ENCODE measurements at regions not wholly inside any gene's neighbourhood (a gene's known extent, or its start where the extent isn't known, plus 50 kb on each side); places are given as distances from the start of the nearest gene placed in this dataset.

- no peaks in the 10 kb centered on the region for H3K4me1 ChIP-seq (ENCODE audit: control insufficient read depth, insufficient read depth, low read length)
- RAD21 ChIA-PET (ENCODE audit: unreplicated experiment), result no interaction called here
- CTCF ChIA-PET, result no interaction called here
- POLR2A ChIA-PET, result no interaction called here
- in situ Hi-C loops (cut with MboI) (no loop called here), intact Hi-C loops (cut with micrococcal nuclease; ENCODE audit: unreplicated experiment) (no loop called here)
- H3K9ac ChIP-seq (ENCODE audit: control insufficient read depth, insufficient read depth, low read length), result no peak overlapping the region
- no peak overlapping the region for H3K4me2 ChIP-seq (ENCODE audit: control insufficient read depth, insufficient read depth)
- FAIRE-seq, result no peak
- no peaks in the 10 kb centered on the region for H3K27me3 ChIP-seq (replicated peaks in 1 of 2; ENCODE audit: control insufficient read depth in 2 of 2, insufficient read depth in 2 of 2, low read length in 1 of 2)
- no peaks in the 10 kb centered on the region for H3K9me3 ChIP-seq (replicated peaks; ENCODE audit: control insufficient read depth, insufficient read depth, low read length)
- SMC1A ChIA-PET (ENCODE audit: uncharacterized antibody, unreplicated experiment), result no interaction called here
- no peak overlapping the region for H3K27ac ChIP-seq (ENCODE audit: control insufficient read depth, insufficient read depth)
- no peak for TF ChIP-seq ESRRA (IDR thresholded peaks at IDR 0.05; ENCODE audit: low read length)
- no peak for TF ChIP-seq MLLT1 (IDR thresholded peaks at IDR 0.05)
- TF ChIP-seq NFYA (IDR thresholded peaks at IDR 0.05; ENCODE audit: borderline replicate concordance, low read depth, low read length), result no peak
- no peak for TF ChIP-seq ATF7 (IDR thresholded peaks at IDR 0.05; ENCODE audit: low read depth)
- TF ChIP-seq IRF4 (IDR thresholded peaks at IDR 0.05; ENCODE audit: low read depth, low read length), result no peak
- no peak for TF ChIP-seq ZBED1 (IDR thresholded peaks at IDR 0.05; ENCODE audit: borderline replicate concordance)
- TF ChIP-seq SUZ12 (IDR thresholded peaks at IDR 0.05; ENCODE audit: unreplicated experiment), result no peak
- TF ChIP-seq NRF1 (conservative IDR thresholded peaks at IDR 0.05; ENCODE audit: low read depth, low read length), result no peak
- no peak for TF ChIP-seq PAX5 (IDR thresholded peaks at IDR 0.05; ENCODE audit: borderline replicate concordance, low read depth, low read length)
- TF ChIP-seq BRCA1 (IDR thresholded peaks at IDR 0.05; ENCODE audit: low read depth, low read length), result no peak
- TF ChIP-seq POLR2A (IDR thresholded peaks at IDR 0.05; ENCODE audit: low read depth, low read length), result no peak
- no peak for TF ChIP-seq NFIC (IDR thresholded peaks at IDR 0.05; ENCODE audit: low read depth, low read length)
- no peak for TF ChIP-seq JUNB (IDR thresholded peaks at IDR 0.05)
- no peak for TF ChIP-seq LARP7 (IDR thresholded peaks at IDR 0.05)
- no peak for TF ChIP-seq ZBTB4 (CRISPR knock-in tag; IDR thresholded peaks at IDR 0.05)
- TF ChIP-seq NR2C2 (IDR thresholded peaks at IDR 0.05; ENCODE audit: borderline replicate concordance, control insufficient read depth, insufficient read length, low read depth), result no peak
- no peak for TF ChIP-seq HDAC6 (IDR thresholded peaks at IDR 0.05; ENCODE audit: unreplicated experiment)
- no peak for TF ChIP-seq TCF7 (IDR thresholded peaks at IDR 0.05; ENCODE audit: borderline replicate concordance)
- TF ChIP-seq SMAD5 (IDR thresholded peaks at IDR 0.05; ENCODE audit: low read depth), result no peak
- TF ChIP-seq ZNF687 (IDR thresholded peaks at IDR 0.05), result no peak
- no peak for DNase-seq (ENCODE audit: low read depth, low spot score)
- H4K20me1 ChIP-seq (ENCODE audit: control insufficient read depth, insufficient read depth), result no peaks in the 10 kb centered on the region
- no TSS peak for BruUV-seq (replicated peaks)
- no peak for ATAC-seq
- H3K79me2 ChIP-seq (ENCODE audit: control insufficient read depth, insufficient read depth, low read length), result no peaks in the 10 kb centered on the region
- no peaks in the 10 kb centered on the region for H3K36me3 ChIP-seq (ENCODE audit: control insufficient read depth in 2 of 2, insufficient read depth in 2 of 2, low read length in 1 of 2)
- no peak overlapping the region for H2AFZ ChIP-seq (ENCODE audit: control insufficient read depth, low read depth, low read length)
- no peak overlapping the region for H3K4me3 ChIP-seq
Measured at GRCh38 chr3:103690536-103690935, 1255.7 kb downstream of the ZPLD1 start.
